ENCODE measurements at regions not wholly inside any gene's neighbourhood (a gene's known extent, or its start where the extent isn't known, plus 50 kb on each side); places are given as distances from the start of the nearest gene placed in this dataset.

DNA sequence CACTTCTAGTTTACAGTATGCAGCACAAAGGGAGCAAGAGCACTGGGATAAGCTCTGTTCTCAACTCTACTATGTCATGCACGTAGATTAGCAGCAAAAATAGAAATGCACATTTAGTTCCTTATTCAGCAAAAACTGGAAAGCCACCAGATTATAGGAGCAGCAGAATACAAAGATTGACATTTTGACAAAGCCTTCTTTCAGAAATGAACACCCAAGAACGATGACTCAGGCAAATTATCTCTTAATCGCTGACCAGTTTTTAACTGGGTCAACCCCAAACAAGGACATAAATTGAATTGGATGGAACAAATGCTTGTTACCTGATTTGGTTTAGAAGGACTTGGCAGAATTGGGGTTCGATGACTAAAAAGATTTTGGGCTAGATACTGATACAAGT lies 775.3 kb upstream of the HS3ST1 start:
- Histone ChIP-seq H3K27me3 (replicated peaks; ENCODE audit: insufficient read depth) (no peaks in the 10 kb centered on the region), H3K9me3 (no peaks in the 10 kb centered on the region), H3K27ac (no peak overlapping the region), H3K4me3 (no peak overlapping the region), H3K4me1 (replicated peaks) (no peaks in the 10 kb centered on the region), H3K36me3 (no peaks in the 10 kb centered on the region)
- intact Hi-C loops (cut with DNase I) = no loop called here
- TF ChIP-seq, protein P1, sequence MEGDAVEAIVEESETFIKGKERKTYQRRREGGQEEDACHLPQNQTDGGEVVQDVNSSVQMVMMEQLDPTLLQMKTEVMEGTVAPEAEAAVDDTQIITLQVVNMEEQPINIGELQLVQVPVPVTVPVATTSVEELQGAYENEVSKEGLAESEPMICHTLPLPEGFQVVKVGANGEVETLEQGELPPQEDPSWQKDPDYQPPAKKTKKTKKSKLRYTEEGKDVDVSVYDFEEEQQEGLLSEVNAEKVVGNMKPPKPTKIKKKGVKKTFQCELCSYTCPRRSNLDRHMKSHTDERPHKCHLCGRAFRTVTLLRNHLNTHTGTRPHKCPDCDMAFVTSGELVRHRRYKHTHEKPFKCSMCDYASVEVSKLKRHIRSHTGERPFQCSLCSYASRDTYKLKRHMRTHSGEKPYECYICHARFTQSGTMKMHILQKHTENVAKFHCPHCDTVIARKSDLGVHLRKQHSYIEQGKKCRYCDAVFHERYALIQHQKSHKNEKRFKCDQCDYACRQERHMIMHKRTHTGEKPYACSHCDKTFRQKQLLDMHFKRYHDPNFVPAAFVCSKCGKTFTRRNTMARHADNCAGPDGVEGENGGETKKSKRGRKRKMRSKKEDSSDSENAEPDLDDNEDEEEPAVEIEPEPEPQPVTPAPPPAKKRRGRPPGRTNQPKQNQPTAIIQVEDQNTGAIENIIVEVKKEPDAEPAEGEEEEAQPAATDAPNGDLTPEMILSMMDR (IDR thresholded peaks at IDR 0.05) = no peak
- no peak for TF ChIP-seq POLR2A (IDR thresholded peaks at IDR 0.05)
- 46% methylated on average over 4 of the region's 4 CpGs for WGBS
- no peak for DNase-seq (ENCODE audit: low spot score)

DNA sequence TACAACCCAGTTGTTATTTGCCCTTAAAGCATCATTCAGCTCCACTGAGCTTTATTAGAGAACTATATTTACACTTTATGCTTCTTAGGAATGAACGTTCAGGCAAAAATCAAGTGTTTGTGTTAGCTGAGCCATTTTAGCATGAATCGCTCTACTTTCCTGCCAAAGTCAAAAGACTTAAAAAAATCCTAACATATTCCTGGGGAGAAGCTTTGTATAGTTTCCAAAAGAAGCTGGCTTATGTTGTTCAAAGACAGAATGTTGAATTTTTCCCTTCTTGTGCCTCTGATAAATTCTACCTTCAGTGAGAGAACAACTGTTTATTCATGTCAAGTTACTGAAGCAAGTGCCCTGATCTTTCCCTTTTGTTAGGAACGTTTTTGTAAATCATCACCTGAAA lies 771.5 kb upstream of the HS3ST1 start:
- Histone ChIP-seq H3K27me3 (replicated peaks; ENCODE audit: insufficient read depth) (no peaks in the 10 kb centered on the region), H3K4me1 (replicated peaks) (no peaks in the 10 kb centered on the region), H3K4me3 (no peak overlapping the region), H3K27ac (no peak overlapping the region), H3K36me3 (no peaks in the 10 kb centered on the region), H3K9me3 (no peaks in the 10 kb centered on the region)
- 29% methylated on average over 3 of the region's 3 CpGs for WGBS
- no peak for DNase-seq (ENCODE audit: low spot score)
- intact Hi-C loops (cut with DNase I) = no loop called here
- TF ChIP-seq POLR2A (IDR thresholded peaks at IDR 0.05) (no peak), POLR2AphosphoS5 (IDR thresholded peaks at IDR 0.05) (no peak)
- TF ChIP-seq, protein P1 (IDR thresholded peaks at IDR 0.05) = no peak

DNA sequence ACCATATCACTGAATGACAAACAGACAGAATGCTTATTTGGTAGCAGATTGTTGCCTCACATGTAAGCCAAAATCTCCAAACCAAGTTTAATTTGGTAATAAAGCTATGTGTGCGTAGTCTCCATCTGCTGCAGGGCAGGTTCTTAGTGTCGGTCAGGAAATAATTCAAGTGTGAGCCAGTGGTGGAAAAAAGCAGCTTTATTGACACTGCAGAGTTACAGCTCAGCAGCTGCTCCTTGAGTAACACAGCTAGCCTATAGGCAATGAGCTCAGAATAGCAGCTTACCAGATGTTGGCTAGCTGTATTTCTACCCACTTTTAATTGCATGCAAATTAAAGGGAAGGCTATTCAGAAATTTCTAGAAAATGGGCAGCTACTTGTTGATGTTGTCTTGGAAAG lies 757.8 kb upstream of the HS3ST1 start:
- H3K36me3 ChIP-seq = no peaks in the 10 kb centered on the region
- DNase-seq (ENCODE audit: low spot score) = no peak
- TF ChIP-seq, protein P1 (IDR thresholded peaks at IDR 0.05) = no peak
- WGBS = 26% methylated on average over 2 of the region's 2 CpGs
- no peaks in the 10 kb centered on the region for H3K9me3 ChIP-seq
- intact Hi-C loops (cut with DNase I) = no loop called here
- H3K4me3 ChIP-seq = no peak overlapping the region
- H3K4me1 ChIP-seq (replicated peaks) = no peaks in the 10 kb centered on the region
- H3K27ac ChIP-seq = no peak overlapping the region
- H3K27me3 ChIP-seq (replicated peaks; ENCODE audit: insufficient read depth) = no peaks in the 10 kb centered on the region

DNA sequence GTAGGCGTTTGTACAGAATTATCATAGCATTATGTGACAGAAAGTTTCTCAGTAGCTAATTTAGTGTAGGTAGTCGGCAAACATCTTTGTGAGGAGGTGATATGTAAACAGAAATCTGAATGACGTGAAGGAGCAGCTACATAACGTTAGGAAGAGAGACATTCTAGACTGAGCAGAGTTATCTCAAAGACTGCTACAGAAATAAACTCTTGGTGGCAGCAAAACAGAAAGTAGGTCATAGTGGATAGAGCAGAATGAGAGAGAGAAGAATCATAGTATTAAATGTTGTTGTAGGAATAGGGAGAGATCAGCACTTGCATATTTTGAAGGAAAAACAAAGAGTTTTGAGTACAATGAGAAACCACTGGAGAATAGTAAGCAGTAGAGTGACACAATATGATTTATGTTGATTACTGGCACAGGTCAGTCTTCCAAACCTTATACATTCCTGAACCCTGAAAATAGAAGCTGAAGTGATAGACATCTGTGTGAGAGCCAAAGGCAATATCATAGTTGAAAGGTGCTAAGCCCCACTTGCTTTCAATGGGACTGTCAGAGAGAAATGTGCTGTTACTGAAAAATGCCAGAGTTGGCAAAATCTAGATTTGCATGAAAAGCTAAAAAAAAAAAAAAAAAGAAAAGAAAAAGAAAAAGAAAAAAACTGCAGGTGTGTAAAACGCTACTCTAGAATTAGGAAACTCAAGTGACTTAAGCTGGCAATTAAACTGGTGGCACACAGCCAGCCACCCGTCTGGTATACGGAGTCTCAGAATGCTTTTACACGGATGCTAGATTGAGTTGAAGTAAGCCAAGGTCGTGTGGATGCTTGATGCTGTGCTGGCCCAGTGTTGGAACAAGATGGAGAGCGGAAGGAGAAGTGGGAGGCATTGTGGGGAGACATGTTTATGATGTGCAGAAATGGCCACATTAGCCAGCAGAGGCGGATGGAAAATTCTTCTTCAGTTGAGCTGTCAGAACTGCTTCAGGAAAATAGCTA lies 750.2 kb upstream of the HS3ST1 start:
- TF ChIP-seq, protein P1 (IDR thresholded peaks at IDR 0.05) = no peak
- TF ChIP-seq POLR2AphosphoS5 (IDR thresholded peaks at IDR 0.05) (no peak), POLR2A (IDR thresholded peaks at IDR 0.05) (no peak)
- H3K9me3 ChIP-seq = no peaks in the 10 kb centered on the region
- no peak for DNase-seq (ENCODE audit: low spot score)
- intact Hi-C loops (cut with DNase I) = no loop called here
- no peaks in the 10 kb centered on the region for H3K27me3 ChIP-seq (replicated peaks; ENCODE audit: insufficient read depth)
- H3K4me1 ChIP-seq (replicated peaks) = no peaks in the 10 kb centered on the region
- no peaks in the 10 kb centered on the region for H3K36me3 ChIP-seq
- WGBS = 43% methylated on average over 11 of the region's 11 CpGs
- H3K27ac ChIP-seq = no peak overlapping the region
- H3K4me3 ChIP-seq = no peak overlapping the region

DNA sequence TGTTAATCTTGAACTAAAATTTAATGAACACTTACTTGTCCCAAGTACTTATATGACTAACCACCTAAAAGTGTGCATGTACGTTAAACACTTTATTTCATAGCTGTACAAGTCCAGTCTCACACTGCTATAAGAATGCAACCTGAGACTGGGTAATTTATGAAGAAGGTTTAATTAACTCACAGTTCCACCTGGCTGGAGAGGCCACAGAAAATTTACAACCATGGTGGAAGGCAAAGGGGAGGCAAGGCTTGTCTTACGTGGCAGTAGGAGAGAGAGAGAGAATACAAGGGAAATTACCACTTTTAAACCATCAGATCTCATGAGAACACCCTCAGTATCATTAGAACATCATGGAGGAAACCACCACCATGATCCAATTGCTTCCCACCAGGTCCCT lies 748.7 kb upstream of the HS3ST1 start:
- TF ChIP-seq, protein P1 (IDR thresholded peaks at IDR 0.05) = no peak
- TF ChIP-seq POLR2AphosphoS5 (IDR thresholded peaks at IDR 0.05) (no peak), POLR2A (IDR thresholded peaks at IDR 0.05) (no peak)
- intact Hi-C loops (cut with DNase I) = no loop called here
- 87% methylated on average over 2 of the region's 2 CpGs for WGBS

More for the DNA sequence above, 748.7 kb upstream of the HS3ST1 start:
- no peak overlapping the region for H3K27ac ChIP-seq
- no peaks in the 10 kb centered on the region for H3K4me1 ChIP-seq (replicated peaks)
- no peak for DNase-seq (ENCODE audit: low spot score)
- H3K4me3 ChIP-seq = no peak overlapping the region
- no peaks in the 10 kb centered on the region for H3K9me3 ChIP-seq
- H3K27me3 ChIP-seq (replicated peaks; ENCODE audit: insufficient read depth) = no peaks in the 10 kb centered on the region
- H3K36me3 ChIP-seq = no peaks in the 10 kb centered on the region
